ENCODE measurements at regions not wholly inside any gene's neighbourhood (a gene's known extent, or its start where the extent isn't known, plus 50 kb on each side); places are given as distances from the start of the nearest gene placed in this dataset.

DNA sequence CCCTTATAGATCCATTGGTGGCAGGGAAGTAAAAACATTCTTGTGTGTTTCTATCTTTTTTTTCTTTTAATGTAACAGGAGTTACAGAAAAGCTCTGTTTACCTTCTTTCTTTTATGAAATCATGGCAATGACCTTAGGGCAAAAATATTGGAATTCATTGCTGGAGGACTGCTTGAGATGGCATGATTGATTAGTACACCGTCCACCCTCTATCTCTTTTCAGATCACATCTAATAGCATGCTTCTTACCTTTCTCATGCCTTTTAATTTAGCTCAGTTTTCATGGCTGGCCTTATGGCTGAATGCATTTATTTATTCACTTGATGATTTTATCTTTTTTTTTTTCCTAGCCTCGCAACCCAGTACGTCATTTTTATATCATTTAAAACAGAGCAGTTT, 177.6 kb upstream of the CDH20 start:
- no peak overlapping the region for H3K27ac ChIP-seq (ENCODE audit: insufficient read length, low read depth, low read length)
- H2AFZ ChIP-seq (ENCODE audit: low read length): no peak overlapping the region
- Mint-ChIP-seq H3K9me3 (no peaks in the 10 kb centered on the region), H3K4me1 (0 out of 4 replicates have a peak, but pooled peaks cover 0 to 2% of the 10 kb centered on the region in 2 experiments), H3K36me3 (ENCODE audit: insufficient read depth in 1 of 3, low read depth in 3 of 3) (no peaks in the 10 kb centered on the region), H3K4me3 (no peak overlapping the region), H3K27me3 (ENCODE audit: low read depth) (peaks cover 2% of the 10 kb centered on the region; the same call in 1 of the 2 replicates), H3K27ac (no peak overlapping the region)
- H3K9ac ChIP-seq (ENCODE audit: extremely low read depth, insufficient read length, low read length): no peak overlapping the region
- no peak overlapping the region for H2BK120ac ChIP-seq (ENCODE audit: low read depth, low read length, poor library complexity, severe bottlenecking)
- no CpG with 5 or more reads among the region's 3 CpGs for WGBS (ENCODE audit: extremely low coverage, insufficient read length, low lambda C conversion rate)
- no peaks in the 10 kb centered on the region for H3K9me3 ChIP-seq (ENCODE audit: control insufficient read depth, low read depth, low read length)
- H3K18ac ChIP-seq (ENCODE audit: insufficient read length, low read depth, low read length): no peak overlapping the region
- H3K27me3 ChIP-seq (ENCODE audit: insufficient read depth, low read length): no peaks in the 10 kb centered on the region
- no peak overlapping the region for H2BK5ac ChIP-seq (ENCODE audit: insufficient read length, low read length)
- H3K23me2 ChIP-seq (ENCODE audit: insufficient read length, low read depth, low read length, poor library complexity, severe bottlenecking): no peaks in the 10 kb centered on the region
- H3K4me2 ChIP-seq (ENCODE audit: insufficient read depth, insufficient read length, low read length): no peak overlapping the region
- no peak overlapping the region for H2BK12ac ChIP-seq (ENCODE audit: insufficient read length, low read depth, low read length)
- H3T11ph ChIP-seq (ENCODE audit: low read length): no peak overlapping the region
- H2AK5ac ChIP-seq (ENCODE audit: insufficient read length, low read length): no peak overlapping the region
- no peak overlapping the region for H3K4ac ChIP-seq (ENCODE audit: low read depth, low read length)
- TF ChIP-seq, protein P1, sequence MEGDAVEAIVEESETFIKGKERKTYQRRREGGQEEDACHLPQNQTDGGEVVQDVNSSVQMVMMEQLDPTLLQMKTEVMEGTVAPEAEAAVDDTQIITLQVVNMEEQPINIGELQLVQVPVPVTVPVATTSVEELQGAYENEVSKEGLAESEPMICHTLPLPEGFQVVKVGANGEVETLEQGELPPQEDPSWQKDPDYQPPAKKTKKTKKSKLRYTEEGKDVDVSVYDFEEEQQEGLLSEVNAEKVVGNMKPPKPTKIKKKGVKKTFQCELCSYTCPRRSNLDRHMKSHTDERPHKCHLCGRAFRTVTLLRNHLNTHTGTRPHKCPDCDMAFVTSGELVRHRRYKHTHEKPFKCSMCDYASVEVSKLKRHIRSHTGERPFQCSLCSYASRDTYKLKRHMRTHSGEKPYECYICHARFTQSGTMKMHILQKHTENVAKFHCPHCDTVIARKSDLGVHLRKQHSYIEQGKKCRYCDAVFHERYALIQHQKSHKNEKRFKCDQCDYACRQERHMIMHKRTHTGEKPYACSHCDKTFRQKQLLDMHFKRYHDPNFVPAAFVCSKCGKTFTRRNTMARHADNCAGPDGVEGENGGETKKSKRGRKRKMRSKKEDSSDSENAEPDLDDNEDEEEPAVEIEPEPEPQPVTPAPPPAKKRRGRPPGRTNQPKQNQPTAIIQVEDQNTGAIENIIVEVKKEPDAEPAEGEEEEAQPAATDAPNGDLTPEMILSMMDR (conservative IDR thresholded peaks at IDR 0.05): no peak
- no peak overlapping the region for H4K91ac ChIP-seq (ENCODE audit: insufficient read length, low read depth, low read length)
- no peaks in the 10 kb centered on the region for H4K20me1 ChIP-seq (ENCODE audit: control insufficient read depth, insufficient read depth, insufficient read length)
- no peak overlapping the region for H4K5ac ChIP-seq (ENCODE audit: insufficient read length, low read depth, low read length)
- H3K79me1 ChIP-seq (ENCODE audit: insufficient read depth, low read depth, low read length, poor library complexity, severe bottlenecking): no peaks in the 10 kb centered on the region
- DNase-seq: no peak
- no peak overlapping the region for H3K56ac ChIP-seq (ENCODE audit: insufficient read length, low read depth, low read length)
- H3K4me1 ChIP-seq (ENCODE audit: insufficient read depth, low read length): no peaks in the 10 kb centered on the region
- no peak overlapping the region for H3K14ac ChIP-seq (ENCODE audit: insufficient read depth, low read length)
- H3K23ac ChIP-seq (ENCODE audit: insufficient read length, low read depth, low read length): no peak overlapping the region
- no peaks in the 10 kb centered on the region for H3K79me2 ChIP-seq (ENCODE audit: insufficient read depth, low read length)
- no peak overlapping the region for H2BK20ac ChIP-seq (ENCODE audit: low read depth, low read length, poor library complexity, severe bottlenecking)
- no peak overlapping the region for H2BK15ac ChIP-seq (ENCODE audit: low read depth, low read length)
- no peak overlapping the region for H4K8ac ChIP-seq (replicated peaks; ENCODE audit: insufficient read length, low read depth, low read length)
